ENCODE measurements at regions not wholly inside any gene's neighbourhood (a gene's known extent, or its start where the extent isn't known, plus 50 kb on each side); places are given as distances from the start of the nearest gene placed in this dataset.

DNA sequence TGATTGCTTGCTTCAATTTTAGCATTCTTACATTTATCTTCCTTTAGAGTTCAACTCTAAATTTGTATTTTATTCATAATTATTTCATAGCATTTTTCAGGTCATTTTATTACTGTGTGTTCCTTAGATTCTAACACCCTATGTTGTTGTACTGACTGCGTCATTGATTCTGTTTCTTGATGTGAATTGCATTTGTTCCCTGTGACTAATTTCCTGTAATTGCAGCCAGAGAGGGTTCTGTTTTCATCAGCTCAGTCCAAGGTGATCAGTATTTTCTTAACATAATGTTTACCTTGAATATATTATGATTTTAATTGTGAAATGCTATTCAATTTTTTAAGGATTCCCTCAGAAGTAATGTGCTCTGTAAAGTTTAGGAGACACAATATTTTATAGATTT, 970.2 kb upstream of the PIK3C3 start (continued):
- TF ChIP-seq CTCF (conservative IDR thresholded peaks at IDR 0.05; ENCODE audit: low read depth in 2 of 2) (no peak), REST (IDR thresholded peaks at IDR 0.05; ENCODE audit: unreplicated experiment) (no peak), ETS1 (IDR thresholded peaks at IDR 0.05) (no peak)

GRCh38 chr18:40983835-40984234, 971.2 kb upstream of the PIK3C3 start:
- Histone ChIP-seq H3K27ac (ENCODE audit: low read depth) (no peak overlapping the region), H3K4me3 (no peak overlapping the region), H3K4me2 (no peak overlapping the region), H3K27me3 (ENCODE audit: insufficient read depth) (no peaks in the 10 kb centered on the region), H2AFZ (no peak overlapping the region), H3F3A (replicated peaks; ENCODE audit: low read depth) (no peaks in the 10 kb centered on the region), H3K9me2 (ENCODE audit: insufficient read depth) (no peaks in the 10 kb centered on the region), H3K79me2 (replicated peaks; ENCODE audit: insufficient read depth) (no peaks in the 10 kb centered on the region), H3K4me1 (ENCODE audit: insufficient read depth) (no peaks in the 10 kb centered on the region), H3K36me3 (ENCODE audit: insufficient read depth) (no peaks in the 10 kb centered on the region), H4K20me1 (replicated peaks; ENCODE audit: insufficient read depth) (no peaks in the 10 kb centered on the region)
- DNase-seq (ENCODE audit: low spot score): no peak
- H3K4me3 Mint-ChIP-seq: no peak overlapping the region
- H3K27me3 Mint-ChIP-seq (ENCODE audit: insufficient read depth, low read depth, poor library complexity): no peaks in the 10 kb centered on the region
- no peaks in the 10 kb centered on the region for H3K36me3 Mint-ChIP-seq (ENCODE audit: low read depth)
- H3K27ac Mint-ChIP-seq: no peak overlapping the region
- no peak for ATAC-seq
- TF ChIP-seq CTCF (conservative IDR thresholded peaks at IDR 0.05; ENCODE audit: low read depth in 2 of 2) (no peak), REST (IDR thresholded peaks at IDR 0.05; ENCODE audit: unreplicated experiment) (no peak), POLR2AphosphoS5 (IDR thresholded peaks at IDR 0.05; ENCODE audit: low read depth) (no peak), ZNF114 (CRISPR knock-in tag; IDR thresholded peaks at IDR 0.05) (no peak)
- H3K9me3 Mint-ChIP-seq: no peaks in the 10 kb centered on the region
- peaks cover 3% of the 10 kb centered on the region; the same call in 1 of the 3 replicates for H3K4me1 Mint-ChIP-seq

Measured in GM23338 (cell line).